DOHH2 (cell line): ENCODE measurements at regions not wholly inside any gene's neighbourhood (a gene's known extent, or its start where the extent isn't known, plus 50 kb on each side); places are given as distances from the start of the nearest gene placed in this dataset.

Experiments used
- CTCF ChIP-seq: fragments of 200-600 bp; sonication (generic); IDR thresholded peaks from one replicate; pipeline ENCODE4 v1.5.1; 2014; ENCODE audit warnings: antibody characterized with exemption, mild to moderate bottlenecking, low read depth, low read length; ENCODE audit not compliant: poor library complexity, severe bottlenecking
- EZH2phosphoT487 ChIP-seq: fragments of 200-600 bp; sonication (generic); IDR thresholded peaks from 2 replicates; pipeline ENCODE4 v1.6.1; 2017; ENCODE audit warnings: borderline replicate concordance, mild to moderate bottlenecking, antibody characterized with exemption, low read length, moderate library complexity, mixed read lengths

GRCh38 chr12:104864668-104865067 is 93.4 kb downstream of the SLC41A2 start:
- TF ChIP-seq CTCF (no peak), EZH2phosphoT487 (no peak)
